Nephron (organoid): ENCODE measurements at regions not wholly inside any gene's neighbourhood (a gene's known extent, or its start where the extent isn't known, plus 50 kb on each side); places are given as distances from the start of the nearest gene placed in this dataset.

Experiments
- H3K27ac Mint-ChIP-seq, 3 experiments: 2 replicates each; pipeline ENCODE4 v1.8.0; 2020; ENCODE audit warnings: mixed read lengths in 3 of 3, mild to moderate bottlenecking in 2 of 3, moderate library complexity in 1 of 3
- H3K27me3 Mint-ChIP-seq: 2 replicates; pipeline ENCODE4 v1.8.0; 2021; ENCODE audit warnings: low read depth, mild to moderate bottlenecking, moderate library complexity, mixed read lengths
- H3K36me3 Mint-ChIP-seq: 2 replicates; pipeline ENCODE4 v1.8.0; 2020; ENCODE audit warnings: low read depth, mixed read lengths
- H3K4me1 Mint-ChIP-seq: 2 replicates; pipeline ENCODE4 v1.8.0; 2020; ENCODE audit warnings: mixed read lengths
- H3K4me3 Mint-ChIP-seq, 3 experiments: 2 replicates each; pipeline ENCODE4 v1.8.0; 2020; ENCODE audit warnings: mild to moderate bottlenecking in 3 of 3, mixed read lengths in 3 of 3, moderate library complexity in 2 of 3
- H3K9me3 Mint-ChIP-seq: 2 replicates; pipeline ENCODE4 v1.8.0; 2020; ENCODE audit warnings: mixed read lengths
- TF ChIP-seq, protein P1 (sequence below), 3 experiments: fragments of 200-600 bp; sonication (generic); IDR thresholded peaks; one replicate each; pipeline ENCODE4 v1.5.0; 2021; ENCODE audit warnings: antibody characterized with exemption in 3 of 3; ENCODE audit not compliant: unreplicated experiment in 3 of 3

DNA sequence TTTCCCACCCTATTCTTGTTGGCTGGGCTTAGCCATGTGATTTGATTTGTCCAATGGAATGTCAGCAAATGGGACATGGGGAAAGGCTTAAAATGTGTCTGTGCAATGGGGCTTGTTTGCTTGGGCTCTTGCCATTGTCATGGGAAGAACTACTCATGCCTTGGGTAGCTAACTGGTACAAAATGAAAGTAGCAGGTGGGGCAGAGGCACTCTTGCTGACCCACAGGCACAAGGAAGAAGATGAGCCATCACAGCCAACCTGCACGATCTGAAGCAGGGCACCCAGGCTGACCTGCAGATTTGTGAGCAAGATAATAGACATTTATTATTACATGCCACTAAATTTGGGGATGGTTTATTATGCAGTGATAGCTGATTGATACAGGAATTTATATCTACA, 305.9 kb upstream of the CAMK1G start:
- H3K36me3 Mint-ChIP-seq, result no peaks in the 10 kb centered on the region
- H3K9me3 Mint-ChIP-seq, result peaks cover 4% of the 10 kb centered on the region
- TF ChIP-seq, protein P1, sequence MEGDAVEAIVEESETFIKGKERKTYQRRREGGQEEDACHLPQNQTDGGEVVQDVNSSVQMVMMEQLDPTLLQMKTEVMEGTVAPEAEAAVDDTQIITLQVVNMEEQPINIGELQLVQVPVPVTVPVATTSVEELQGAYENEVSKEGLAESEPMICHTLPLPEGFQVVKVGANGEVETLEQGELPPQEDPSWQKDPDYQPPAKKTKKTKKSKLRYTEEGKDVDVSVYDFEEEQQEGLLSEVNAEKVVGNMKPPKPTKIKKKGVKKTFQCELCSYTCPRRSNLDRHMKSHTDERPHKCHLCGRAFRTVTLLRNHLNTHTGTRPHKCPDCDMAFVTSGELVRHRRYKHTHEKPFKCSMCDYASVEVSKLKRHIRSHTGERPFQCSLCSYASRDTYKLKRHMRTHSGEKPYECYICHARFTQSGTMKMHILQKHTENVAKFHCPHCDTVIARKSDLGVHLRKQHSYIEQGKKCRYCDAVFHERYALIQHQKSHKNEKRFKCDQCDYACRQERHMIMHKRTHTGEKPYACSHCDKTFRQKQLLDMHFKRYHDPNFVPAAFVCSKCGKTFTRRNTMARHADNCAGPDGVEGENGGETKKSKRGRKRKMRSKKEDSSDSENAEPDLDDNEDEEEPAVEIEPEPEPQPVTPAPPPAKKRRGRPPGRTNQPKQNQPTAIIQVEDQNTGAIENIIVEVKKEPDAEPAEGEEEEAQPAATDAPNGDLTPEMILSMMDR (IDR thresholded peaks at IDR 0.05; ENCODE audit: unreplicated experiment in 3 of 3), result no peak

DNA sequence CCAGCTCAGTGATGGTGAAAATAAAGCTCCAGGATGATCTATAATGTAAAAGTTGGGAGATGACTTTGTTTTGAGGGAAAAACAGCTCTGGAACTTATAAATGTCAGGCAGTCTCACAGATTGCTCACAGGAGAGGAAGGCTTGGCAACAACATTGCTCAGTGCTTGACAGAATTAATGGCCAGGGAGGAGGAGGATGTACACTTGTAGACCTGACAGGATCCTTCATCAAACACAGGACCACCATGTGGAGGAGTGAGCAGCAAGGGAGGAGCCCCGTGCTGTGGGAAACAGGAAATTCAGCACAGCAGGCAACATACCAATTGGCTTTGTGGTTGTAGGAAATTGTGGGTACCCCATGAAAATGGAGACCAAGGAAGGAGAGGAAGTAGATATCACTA, 291.8 kb upstream of the CAMK1G start:
- Mint-ChIP-seq H3K4me3 (no peak overlapping the region), H3K27me3 (peaks cover 11% of the 10 kb centered on the region), H3K9me3 (no peaks in the 10 kb centered on the region), H3K4me1 (peaks cover 34% of the 10 kb centered on the region), H3K27ac (peak overlapping the region in 1 of 3 experiments; percentile 27), H3K36me3 (no peaks in the 10 kb centered on the region)
- TF ChIP-seq, protein P1 (IDR thresholded peaks at IDR 0.05; ENCODE audit: unreplicated experiment in 3 of 3), result no peak

More for the DNA sequence above, 305.9 kb upstream of the CAMK1G start:
- Mint-ChIP-seq H3K27me3 (no peaks in the 10 kb centered on the region), H3K4me3 (no peak overlapping the region), H3K4me1 (no peaks in the 10 kb centered on the region), H3K27ac (no peak overlapping the region)

DNA sequence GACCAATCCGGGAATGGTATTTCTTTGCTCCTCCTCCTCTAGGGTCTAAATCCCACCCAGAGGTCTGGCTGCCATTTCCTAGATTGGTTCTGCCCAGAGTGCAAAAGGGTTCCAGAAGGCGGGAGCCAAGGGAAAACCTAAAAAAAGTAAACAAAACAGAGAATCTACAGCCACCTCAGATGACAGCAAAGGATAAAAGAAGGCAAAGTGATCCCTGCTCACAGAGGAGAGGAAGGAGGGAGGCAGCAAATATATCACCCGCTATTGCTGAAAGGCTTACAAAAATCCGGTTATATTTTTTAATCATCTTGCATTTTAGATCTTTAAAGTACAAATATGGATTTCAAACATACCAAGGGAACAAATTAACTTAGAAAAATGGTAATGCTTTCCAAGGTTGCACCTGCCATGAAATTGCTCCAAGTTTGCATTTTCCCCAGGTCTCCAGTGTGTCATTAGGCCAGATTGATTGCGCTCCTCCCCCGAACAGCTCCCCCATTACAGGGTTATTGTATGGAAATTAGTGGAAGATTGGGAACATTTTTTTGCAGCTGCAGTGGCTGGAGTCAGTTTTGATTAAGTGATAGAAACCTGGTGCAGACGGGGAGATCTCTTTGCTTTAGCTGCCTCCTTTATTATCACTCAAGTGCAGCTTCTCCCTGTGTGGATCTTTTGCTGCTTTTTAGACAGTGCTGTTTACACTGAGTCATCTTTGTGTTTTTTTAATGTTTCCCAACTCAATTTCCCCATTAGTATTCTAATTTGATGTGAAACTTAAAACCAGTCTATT, 280.5 kb upstream of the CAMK1G start:
- no peaks in the 10 kb centered on the region for H3K36me3 Mint-ChIP-seq
- no peak overlapping the region for H3K4me3 Mint-ChIP-seq
- no peak overlapping the region for H3K27ac Mint-ChIP-seq
- peaks cover 38% of the 10 kb centered on the region for H3K27me3 Mint-ChIP-seq
- peaks cover 33% of the 10 kb centered on the region for H3K4me1 Mint-ChIP-seq
- TF ChIP-seq, protein P1 (IDR thresholded peaks at IDR 0.05; ENCODE audit: unreplicated experiment in 3 of 3), result no peak
- H3K9me3 Mint-ChIP-seq, result no peaks in the 10 kb centered on the region

DNA sequence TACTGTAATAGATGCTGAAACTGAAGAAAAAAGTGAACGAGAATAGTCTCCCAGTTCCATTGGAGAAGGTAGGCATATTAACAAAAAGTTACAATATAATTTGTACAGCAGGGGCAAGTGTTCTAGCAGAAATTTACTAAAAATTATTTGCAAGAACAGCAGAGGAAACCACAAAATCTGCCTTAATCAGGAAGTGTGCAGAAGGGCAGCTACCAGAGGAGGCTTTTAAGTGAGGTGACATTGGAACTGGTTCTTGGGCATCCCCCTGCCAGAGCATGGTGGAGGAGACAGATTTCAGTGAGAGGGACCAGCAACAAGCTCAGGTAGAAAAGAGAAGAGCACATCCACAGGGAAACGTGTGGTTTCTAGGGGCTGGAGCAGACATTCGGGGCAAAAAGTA, 279.3 kb upstream of the CAMK1G start:
- Mint-ChIP-seq H3K27me3 (peaks cover 44% of the 10 kb centered on the region), H3K4me1 (peaks cover 33% of the 10 kb centered on the region), H3K27ac (no peak overlapping the region), H3K4me3 (no peak overlapping the region), H3K9me3 (no peaks in the 10 kb centered on the region), H3K36me3 (no peaks in the 10 kb centered on the region)
- TF ChIP-seq, protein P1 (IDR thresholded peaks at IDR 0.05; ENCODE audit: unreplicated experiment in 3 of 3), result no peak

DNA sequence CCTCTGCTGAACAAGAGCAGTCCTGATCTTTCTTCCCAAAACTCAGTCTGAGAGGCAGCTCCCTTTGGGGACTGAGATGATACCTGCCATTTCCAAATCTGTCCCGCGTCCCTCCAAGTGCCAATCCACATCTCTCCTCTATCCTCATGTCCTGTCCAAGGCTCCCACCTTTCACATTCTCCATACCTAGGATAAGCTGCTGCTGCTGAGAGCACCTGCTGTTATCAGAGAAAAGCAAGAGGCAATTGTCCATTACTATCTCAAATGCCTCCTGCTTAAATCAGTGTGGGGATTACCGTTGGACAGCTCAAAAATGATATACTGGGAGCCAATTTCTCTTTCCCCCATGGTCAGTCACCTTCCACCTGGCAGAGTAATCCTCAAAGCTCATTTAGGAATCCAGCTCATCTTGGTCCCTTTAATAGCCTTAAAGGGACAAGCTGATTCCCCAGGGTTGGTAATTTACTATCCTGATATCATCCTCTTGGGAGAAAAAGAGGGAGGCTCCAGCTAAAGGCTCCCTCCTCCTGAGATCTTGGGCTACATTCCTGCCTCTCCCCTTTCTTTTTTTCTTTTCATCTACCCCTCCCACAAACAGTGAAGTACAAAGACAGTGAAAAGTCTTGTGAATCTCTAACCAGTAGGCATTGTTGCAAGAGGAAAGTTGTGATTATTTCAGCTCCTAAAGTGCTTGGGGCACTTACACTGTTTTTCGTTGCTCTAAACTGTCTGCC, 278.1 kb upstream of the CAMK1G start:
- H3K4me1 Mint-ChIP-seq, result peaks cover 33% of the 10 kb centered on the region

More for the DNA sequence above, 278.1 kb upstream of the CAMK1G start:
- no peaks in the 10 kb centered on the region for H3K36me3 Mint-ChIP-seq
- H3K27ac Mint-ChIP-seq, result no peak overlapping the region
- peaks cover 41% of the 10 kb centered on the region for H3K27me3 Mint-ChIP-seq
- TF ChIP-seq, protein P1 (IDR thresholded peaks at IDR 0.05; ENCODE audit: unreplicated experiment in 3 of 3), result no peak
- H3K4me3 Mint-ChIP-seq, result no peak overlapping the region
- H3K9me3 Mint-ChIP-seq, result no peaks in the 10 kb centered on the region
